ENCODE measurements at regions not wholly inside any gene's neighbourhood (a gene's known extent, or its start where the extent isn't known, plus 50 kb on each side); places are given as distances from the start of the nearest gene placed in this dataset.

GRCh38 chr21:27371975-27372331, 405.1 kb upstream of the ADAMTS5 start:
- TF ChIP-seq, protein P1, sequence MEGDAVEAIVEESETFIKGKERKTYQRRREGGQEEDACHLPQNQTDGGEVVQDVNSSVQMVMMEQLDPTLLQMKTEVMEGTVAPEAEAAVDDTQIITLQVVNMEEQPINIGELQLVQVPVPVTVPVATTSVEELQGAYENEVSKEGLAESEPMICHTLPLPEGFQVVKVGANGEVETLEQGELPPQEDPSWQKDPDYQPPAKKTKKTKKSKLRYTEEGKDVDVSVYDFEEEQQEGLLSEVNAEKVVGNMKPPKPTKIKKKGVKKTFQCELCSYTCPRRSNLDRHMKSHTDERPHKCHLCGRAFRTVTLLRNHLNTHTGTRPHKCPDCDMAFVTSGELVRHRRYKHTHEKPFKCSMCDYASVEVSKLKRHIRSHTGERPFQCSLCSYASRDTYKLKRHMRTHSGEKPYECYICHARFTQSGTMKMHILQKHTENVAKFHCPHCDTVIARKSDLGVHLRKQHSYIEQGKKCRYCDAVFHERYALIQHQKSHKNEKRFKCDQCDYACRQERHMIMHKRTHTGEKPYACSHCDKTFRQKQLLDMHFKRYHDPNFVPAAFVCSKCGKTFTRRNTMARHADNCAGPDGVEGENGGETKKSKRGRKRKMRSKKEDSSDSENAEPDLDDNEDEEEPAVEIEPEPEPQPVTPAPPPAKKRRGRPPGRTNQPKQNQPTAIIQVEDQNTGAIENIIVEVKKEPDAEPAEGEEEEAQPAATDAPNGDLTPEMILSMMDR (conservative IDR thresholded peaks at IDR 0.05 in 1 of 2, IDR thresholded peaks at IDR 0.05 in 1 of 2; ENCODE audit: extremely low read depth in 1 of 2, insufficient read depth in 1 of 2, low read depth in 1 of 2, low read length in 2 of 2) = no peak
- no peak for TF ChIP-seq EZH2 (IDR thresholded peaks at IDR 0.05; ENCODE audit: borderline replicate concordance, low read length)
